GM19035 (cell line): ENCODE measurements at regions not wholly inside any gene's neighbourhood (a gene's known extent, or its start where the extent isn't known, plus 50 kb on each side); places are given as distances from the start of the nearest gene placed in this dataset.
"Not testable (repeated sequence)": the region's sequence is repeated elsewhere in the genome, so short reads cannot be mapped to it uniquely, and the experiment has no call there.

Source experiments
- ATAC-seq: cut with Tn5 transposase; IDR thresholded peaks from one replicate; pipeline ENCODE4 v1.9.1; 2021; ENCODE audit not compliant: unreplicated experiment

DNA sequence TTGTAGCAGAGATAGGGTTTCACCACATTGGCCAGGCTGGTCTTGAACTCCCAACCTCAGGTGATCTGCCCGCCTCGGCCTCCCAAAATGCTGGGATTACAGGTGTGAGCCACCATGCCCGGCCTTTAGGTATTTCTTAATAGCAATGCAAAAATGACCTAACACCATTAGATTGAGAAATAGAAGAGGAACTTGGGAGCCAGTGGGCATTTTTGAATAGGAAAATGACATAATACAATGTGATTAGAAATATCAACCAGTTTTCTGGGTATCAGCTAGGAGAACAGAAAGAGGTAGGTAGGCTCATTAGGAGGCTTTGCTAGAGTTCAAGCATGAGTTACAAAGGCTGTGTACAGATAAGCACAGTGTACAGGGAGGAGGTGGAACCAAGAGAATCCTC lies 101.8 kb upstream of the TBC1D5 start:
- no peak for ATAC-seq

DNA sequence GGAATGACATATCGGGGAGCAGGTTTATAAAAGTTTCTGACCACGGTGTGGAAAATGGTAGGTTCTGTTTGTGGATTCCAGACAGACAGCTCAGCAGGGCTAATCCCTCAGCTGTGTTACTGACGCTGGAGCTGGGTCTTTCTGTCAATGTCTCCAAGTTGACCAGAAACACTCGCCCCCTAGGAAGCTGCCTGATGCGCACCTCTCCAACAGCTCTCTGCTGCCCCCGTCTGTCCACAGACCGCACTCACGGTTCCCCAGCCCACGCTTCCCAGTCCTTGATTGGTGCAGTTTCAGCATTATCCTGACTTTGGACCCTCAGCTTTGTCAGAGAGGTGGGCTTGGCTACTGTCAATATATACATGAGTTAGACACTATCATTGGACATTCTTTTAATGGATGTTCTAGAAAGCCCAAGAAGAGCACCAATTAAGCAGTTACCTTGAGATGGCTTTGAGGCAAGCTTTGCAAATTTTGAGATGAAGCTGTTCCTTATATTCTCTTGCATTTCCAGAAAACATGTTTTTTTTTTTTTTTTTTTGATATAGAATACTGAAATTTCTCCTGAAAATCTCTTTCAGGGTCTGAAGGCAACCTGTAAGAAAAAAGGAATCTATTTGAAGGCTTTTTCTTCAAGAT lies 98.9 kb upstream of the TBC1D5 start:
- peak; percentile 93 for ATAC-seq

GRCh38 chr3:17840651-17841050 lies 98.2 kb upstream of the TBC1D5 start:
- no peak for ATAC-seq

- ATAC-seq, result no peak
Measured at GRCh38 chr3:17840126-17840525, 97.7 kb upstream of the TBC1D5 start.

DNA sequence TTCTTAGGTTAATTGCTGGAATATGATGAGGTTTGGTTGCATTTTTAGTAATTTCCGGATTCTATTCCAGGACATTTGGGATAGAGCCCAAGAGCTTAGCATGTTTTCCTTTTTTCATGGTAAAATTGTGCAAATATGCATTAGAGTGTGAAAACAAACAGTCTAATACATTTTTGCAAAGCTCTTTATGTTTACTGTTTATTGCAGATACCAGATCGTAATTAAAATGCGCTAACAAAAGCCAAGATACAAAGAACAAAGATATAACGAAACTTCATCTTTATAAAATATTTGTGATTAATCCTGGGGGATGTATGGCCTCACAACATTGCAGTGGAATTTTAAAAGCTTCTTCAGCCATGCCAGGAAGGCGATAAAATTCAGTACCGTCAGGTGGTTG lies 94.5 kb upstream of the TBC1D5 start:
- no peak for ATAC-seq

- ATAC-seq, result no peak
Measured at GRCh38 chr3:17836092-17836491, 93.7 kb upstream of the TBC1D5 start.

DNA sequence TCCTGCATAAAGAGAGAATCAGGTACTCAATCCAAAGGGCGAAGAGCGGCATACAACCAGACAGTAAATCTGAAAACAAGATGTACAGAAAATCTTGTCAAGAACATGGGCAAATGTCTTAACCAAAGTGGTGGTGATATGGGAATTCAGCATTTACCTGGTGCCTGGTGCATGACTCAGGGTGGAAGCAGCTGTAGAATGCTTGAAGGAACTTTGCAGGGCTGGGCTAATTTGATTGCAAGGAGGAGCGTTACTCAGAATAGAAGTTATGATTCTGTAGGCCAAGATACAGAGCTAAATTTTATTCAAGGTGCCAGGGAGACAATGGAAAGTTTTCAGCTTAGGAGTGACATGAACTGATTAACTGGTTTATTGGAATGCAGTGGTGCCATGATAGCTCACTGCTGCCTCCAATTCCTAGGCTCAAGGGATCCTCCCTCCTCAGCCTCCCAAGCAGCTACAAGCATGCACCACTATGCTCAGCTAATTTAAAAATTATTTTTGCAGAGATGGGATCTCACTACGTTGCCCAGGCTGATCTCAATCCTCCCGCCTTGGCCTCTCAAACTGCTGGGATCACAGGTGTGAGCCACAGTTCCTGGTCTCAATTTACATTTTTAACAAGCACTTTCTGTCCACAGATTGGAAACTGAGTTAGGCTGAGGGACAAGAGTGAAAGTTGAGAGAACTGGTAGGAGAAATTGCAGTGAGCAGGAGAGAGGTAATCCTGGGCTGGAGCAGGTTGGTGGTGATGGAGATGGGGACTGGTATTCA lies 91.5 kb upstream of the TBC1D5 start:
- ATAC-seq, result no peak

DNA sequence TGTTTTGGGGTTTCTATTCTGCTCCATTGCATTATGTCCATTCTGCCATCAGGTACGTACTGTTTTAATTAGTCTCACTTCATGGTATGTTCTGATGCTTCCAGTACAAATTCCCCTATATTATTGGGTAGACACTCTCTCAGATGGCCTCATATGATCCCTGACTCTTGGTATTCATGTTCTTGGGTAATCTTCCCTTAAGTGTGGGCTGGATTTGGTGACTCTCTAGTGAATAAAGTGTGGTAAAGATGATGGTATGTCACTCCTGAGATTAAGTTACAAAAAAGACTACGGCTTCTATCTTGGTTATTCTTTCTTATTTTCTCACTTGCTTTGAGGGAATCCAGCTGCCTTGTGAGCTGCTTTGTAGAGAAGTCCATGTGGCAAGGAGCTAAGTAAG lies 89.6 kb upstream of the TBC1D5 start:
- ATAC-seq, result no peak

DNA sequence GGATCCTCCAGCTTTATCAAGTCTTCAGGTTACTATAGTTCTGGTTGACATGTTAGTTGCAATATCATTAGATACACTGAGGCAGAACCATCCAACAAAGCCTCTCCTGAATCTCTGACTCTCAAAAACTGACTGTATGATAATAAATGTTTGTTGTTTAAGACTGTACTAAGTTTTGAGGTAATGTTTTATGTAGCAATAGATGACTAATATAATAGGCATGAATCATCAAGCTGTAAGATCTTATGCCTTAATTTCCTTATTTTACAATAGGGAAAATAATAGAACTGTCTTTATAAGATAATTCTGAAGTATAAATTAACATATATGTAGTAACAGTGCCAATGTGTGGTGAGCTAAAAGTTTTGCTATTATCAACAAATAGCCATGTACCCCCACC lies 88.9 kb upstream of the TBC1D5 start:
- ATAC-seq, result no peak

- no peak for ATAC-seq
Measured at GRCh38 chr3:17830788-17831187, 88.4 kb upstream of the TBC1D5 start.

DNA sequence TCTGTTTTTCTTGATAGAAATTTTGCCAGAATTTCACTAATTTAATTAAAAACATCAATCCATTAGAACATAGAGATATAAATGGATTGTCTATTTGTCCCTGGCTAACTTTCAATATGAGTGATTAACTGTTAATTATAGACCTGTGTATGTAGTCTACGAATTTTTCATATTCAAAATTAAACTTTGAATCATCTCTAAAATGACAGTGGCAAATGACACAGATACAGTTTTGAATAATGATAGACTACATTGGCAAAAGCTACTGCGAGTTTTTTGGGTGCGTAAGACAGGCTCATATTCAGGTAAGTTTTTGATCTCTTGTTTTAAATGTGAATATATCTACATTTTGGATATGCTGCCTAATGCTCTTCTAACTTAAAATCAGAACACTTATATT lies 86.0 kb upstream of the TBC1D5 start:
- ATAC-seq, result no peak

DNA sequence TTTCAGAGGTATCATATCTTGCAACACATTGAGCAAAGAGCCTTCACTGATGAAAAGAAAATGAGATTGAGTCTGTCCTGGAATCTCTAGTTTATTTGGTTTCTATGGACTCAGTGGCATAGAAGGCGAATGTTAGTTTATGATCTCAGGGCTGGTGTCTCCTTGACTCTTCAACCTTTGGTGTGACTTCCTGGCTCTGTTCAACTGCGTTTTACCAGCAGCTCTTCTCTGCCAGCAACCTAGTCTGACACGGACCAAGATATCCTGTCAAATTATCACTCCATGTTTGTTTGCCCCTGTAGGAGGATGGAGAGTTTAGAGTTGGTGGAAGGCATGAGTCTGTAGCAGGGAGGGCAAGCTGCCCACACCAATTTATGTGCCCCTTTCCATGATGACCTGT lies 82.9 kb upstream of the TBC1D5 start:
- no peak for ATAC-seq

DNA sequence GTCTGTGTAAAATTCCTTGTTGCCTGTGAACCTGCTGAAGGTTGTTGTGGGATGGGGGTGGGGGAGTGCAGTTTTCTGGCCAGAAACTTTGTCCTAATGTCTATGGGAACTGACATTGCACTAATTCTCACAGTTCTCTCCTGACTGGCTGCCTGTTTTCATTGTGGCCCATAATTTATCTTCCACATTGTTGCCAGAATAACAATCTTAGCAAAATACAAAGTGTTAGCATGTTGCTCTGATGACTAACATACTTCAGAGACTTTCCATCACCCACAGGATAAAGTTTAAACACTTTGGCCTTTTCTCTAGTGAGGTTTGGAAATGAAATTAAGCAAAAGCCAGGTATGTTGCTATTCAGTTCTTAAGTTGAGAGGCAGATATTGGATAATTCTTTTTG lies 81.4 kb upstream of the TBC1D5 start:
- ATAC-seq, result no peak

GRCh38 chr3:17823036-17823435 lies 80.6 kb upstream of the TBC1D5 start:
- ATAC-seq, result no peak

DNA sequence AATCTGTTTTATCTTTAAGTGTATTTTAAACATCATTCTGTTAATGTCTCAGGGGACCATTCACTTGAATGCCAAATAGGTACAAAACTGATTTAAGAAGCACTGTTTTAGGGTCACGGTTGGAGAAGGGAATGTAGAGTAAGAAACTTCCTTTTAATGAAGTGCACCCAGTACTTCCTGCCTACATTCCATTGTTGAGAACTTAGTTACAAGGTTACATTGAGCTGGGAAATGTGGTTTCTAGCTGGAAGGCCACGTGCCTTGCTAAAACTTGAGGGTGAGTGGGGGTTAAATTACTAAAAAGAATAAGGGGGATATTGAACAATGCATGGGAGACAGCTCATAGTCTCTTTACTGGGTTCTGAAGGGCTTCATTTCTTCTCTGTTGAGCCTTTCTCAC lies 78.3 kb upstream of the TBC1D5 start:
- ATAC-seq, result no peak

- ATAC-seq, result no peak
Measured at GRCh38 chr3:17820275-17820674, 77.8 kb upstream of the TBC1D5 start.

- ATAC-seq, result not testable (repeated sequence)
Measured at GRCh38 chr3:17817973-17818372, 75.5 kb upstream of the TBC1D5 start.

- ATAC-seq, result no peak
Measured at GRCh38 chr3:17817545-17817944, 75.1 kb upstream of the TBC1D5 start.

GRCh38 chr3:17816839-17817238 lies 74.4 kb upstream of the TBC1D5 start:
- not testable (repeated sequence) for ATAC-seq

- not testable (repeated sequence) for ATAC-seq
Measured at GRCh38 chr3:17812328-17812727, 69.9 kb upstream of the TBC1D5 start.

- no peak for ATAC-seq
Measured at GRCh38 chr3:17811646-17812045, 69.2 kb upstream of the TBC1D5 start.

DNA sequence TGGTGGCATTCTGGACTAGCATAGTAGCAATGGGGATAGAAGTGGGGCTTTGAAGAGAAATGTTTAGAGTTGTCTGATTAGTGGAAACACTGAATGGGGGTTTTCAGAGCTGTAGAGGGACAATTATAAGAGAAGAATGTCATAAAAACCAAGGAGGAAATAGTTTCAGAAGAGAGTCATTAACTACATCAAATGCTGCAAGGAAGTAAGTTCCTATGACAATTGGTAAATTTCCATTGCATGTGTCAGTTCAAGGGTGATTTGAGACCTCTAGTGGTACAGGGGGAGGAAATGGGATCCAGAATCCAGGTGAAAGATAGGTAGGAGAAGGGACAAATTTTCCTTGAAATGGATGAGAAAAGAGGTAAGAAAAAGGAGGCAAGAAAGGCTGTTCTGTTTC lies 68.3 kb upstream of the TBC1D5 start:
- no peak for ATAC-seq

GRCh38 chr3:17808994-17809393 lies 66.6 kb upstream of the TBC1D5 start:
- ATAC-seq, result no peak
